ENCODE measurements at regions not wholly inside any gene's neighbourhood (a gene's known extent, or its start where the extent isn't known, plus 50 kb on each side); places are given as distances from the start of the nearest gene placed in this dataset.

DNA sequence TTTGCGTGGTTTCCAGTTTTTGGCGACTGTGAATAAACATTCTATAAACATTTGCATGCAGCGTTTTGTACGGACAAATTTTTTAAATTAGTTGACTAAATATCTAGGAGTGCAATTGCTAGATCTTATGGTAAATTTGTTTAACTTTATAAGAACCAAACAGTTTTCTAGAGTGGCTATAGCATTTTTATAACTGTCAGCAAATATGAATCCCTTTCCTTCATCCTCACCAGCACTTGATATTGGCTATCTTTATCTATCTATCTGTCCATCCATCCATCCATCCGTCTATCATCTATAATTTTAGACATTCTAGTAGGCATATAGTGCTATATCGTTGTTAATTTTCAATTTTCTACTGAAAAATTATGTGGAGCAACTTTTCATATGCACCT lies 158.4 kb upstream of the CHRNA7 start:
- no peak for TF ChIP-seq POLR2AphosphoS5 (IDR thresholded peaks at IDR 0.05; ENCODE audit: low read depth, low read length)
- no peak for TF ChIP-seq FOXP2 (optimal IDR thresholded peaks at IDR 0.05; ENCODE audit: borderline replicate concordance, extremely low read depth, extremely low read length, insufficient read depth)
- TF ChIP-seq TAF1 (IDR thresholded peaks at IDR 0.05; ENCODE audit: borderline replicate concordance, insufficient read depth, low read length), result no peak

Measured in PFSK-1 (cell line).